ENCODE measurements at regions not wholly inside any gene's neighbourhood (a gene's known extent, or its start where the extent isn't known, plus 50 kb on each side); places are given as distances from the start of the nearest gene placed in this dataset.
"Not testable (repeated sequence)": the region's sequence is repeated elsewhere in the genome, so short reads cannot be mapped to it uniquely, and the experiment has no call there.

- intact Hi-C loops (cut with DNase I; ENCODE audit: low total_unique reads), result no loop called here
- no peak for TF ChIP-seq POLR2A (IDR thresholded peaks at IDR 0.05)
- TF ChIP-seq CTCF (IDR thresholded peaks at IDR 0.05 in 8 of 11, conservative IDR thresholded peaks at IDR 0.05 in 3 of 11), result peak in 1 of 11 experiments; percentile 9
- TF ChIP-seq POLR2AphosphoS5 (IDR thresholded peaks at IDR 0.05), result no peak
Measured at GRCh38 chr4:152063621-152064240, 302.9 kb upstream of the GATB start.

GRCh38 chr4:152062936-152063620, 302.3 kb upstream of the GATB start:
- intact Hi-C loops (cut with DNase I; ENCODE audit: low total_unique reads), result no loop called here
- 25 to 47% (median 27%) methylated on average over 2 of the region's 2 CpGs for WGBS, 5 donors
- Histone ChIP-seq H3K27ac (no peak overlapping the region), H3K36me3 (no peaks in the 10 kb centered on the region), H3K27me3 (replicated peaks in 1 of 7) (no peaks in the 10 kb centered on the region), H3K9me3 (peaks cover 0 to 4% (median 0%) of the 10 kb centered on the region in 8 donors), H3K4me1 (peaks cover 0 to 6% (median 0%) of the 10 kb centered on the region in 6 donors), H3K4me3 (no peak overlapping the region)
- no peak for DNase-seq
- no peak for TF ChIP-seq CTCF (IDR thresholded peaks at IDR 0.05 in 8 of 11, conservative IDR thresholded peaks at IDR 0.05 in 3 of 11)
- no peak for TF ChIP-seq POLR2AphosphoS5 (IDR thresholded peaks at IDR 0.05)
- no peak for TF ChIP-seq POLR2A (IDR thresholded peaks at IDR 0.05)

More at GRCh38 chr4:152063621-152064240, 302.9 kb upstream of the GATB start:
- no peak for DNase-seq
- H3K27ac ChIP-seq, result no peak overlapping the region
- no peaks in the 10 kb centered on the region for H3K36me3 ChIP-seq
- 74 to 76% (median 75%) methylated on average over 13 of the region's 13 CpGs for WGBS, 5 donors
- H3K27me3 ChIP-seq (replicated peaks in 1 of 7), result no peaks in the 10 kb centered on the region
- no peaks in the 10 kb centered on the region for H3K9me3 ChIP-seq
- H3K4me1 ChIP-seq, result peaks cover 0 to 6% (median 0%) of the 10 kb centered on the region in 6 donors
- H3K4me3 ChIP-seq, result no peak overlapping the region

- no peak overlapping the region for H3K4me3 ChIP-seq
- peaks cover 0 to 30% (median 10%) of the 10 kb centered on the region in 8 donors for H3K9me3 ChIP-seq
- no peaks in the 10 kb centered on the region for H3K36me3 ChIP-seq
- peaks cover 0 to 5% (median 0%) of the 10 kb centered on the region in 6 donors for H3K4me1 ChIP-seq
- H3K27me3 ChIP-seq (replicated peaks in 1 of 7), result no peaks in the 10 kb centered on the region
- no peak for DNase-seq
- WGBS, 5 donors, result 56 to 64% (median 61%) methylated on average over 3 of the region's 3 CpGs
- no peak overlapping the region for H3K27ac ChIP-seq
- intact Hi-C loops (cut with DNase I; ENCODE audit: low total_unique reads), result no loop called here
- no peak for TF ChIP-seq POLR2A (IDR thresholded peaks at IDR 0.05)
- TF ChIP-seq POLR2AphosphoS5 (IDR thresholded peaks at IDR 0.05), result no peak
- no peak for TF ChIP-seq CTCF (IDR thresholded peaks at IDR 0.05 in 8 of 11, conservative IDR thresholded peaks at IDR 0.05 in 3 of 11)
Measured at GRCh38 chr4:152054731-152055130, 293.9 kb upstream of the GATB start.

GRCh38 chr4:152052451-152053057, 291.7 kb upstream of the GATB start:
- intact Hi-C loops (cut with DNase I; ENCODE audit: low total_unique reads), result no loop called here
- peaks cover 0 to 22% (median 9%) of the 10 kb centered on the region in 8 donors for H3K9me3 ChIP-seq
- no peak for TF ChIP-seq CTCF (IDR thresholded peaks at IDR 0.05 in 8 of 11, conservative IDR thresholded peaks at IDR 0.05 in 3 of 11)
- TF ChIP-seq POLR2AphosphoS5 (IDR thresholded peaks at IDR 0.05), result no peak
- no peak for TF ChIP-seq POLR2A (IDR thresholded peaks at IDR 0.05)
- no peaks in the 10 kb centered on the region for H3K27me3 ChIP-seq (replicated peaks in 1 of 7)
- no peaks in the 10 kb centered on the region for H3K36me3 ChIP-seq
- no peak overlapping the region for H3K27ac ChIP-seq
- 20 to 41% (median 32%) methylated on average over 4 of the region's 4 CpGs for WGBS, 5 donors
- DNase-seq, result no peak
- H3K4me3 ChIP-seq, result no peak overlapping the region
- peaks cover 0 to 5% (median 0%) of the 10 kb centered on the region in 6 donors for H3K4me1 ChIP-seq

GRCh38 chr4:152051332-152051731, 290.5 kb upstream of the GATB start:
- 89 to 96% (median 94%) methylated on average over 15 of the region's 15 CpGs for WGBS, 5 donors
- H3K27me3 ChIP-seq (replicated peaks in 1 of 7); DNase-seq; H3K36me3 ChIP-seq; H3K4me1 ChIP-seq; H3K27ac ChIP-seq; H3K4me3 ChIP-seq; H3K9me3 ChIP-seq; intact Hi-C loops (cut with DNase I; ENCODE audit: low total_unique reads): not testable (repeated sequence)
